HCT116 (cell line): ENCODE measurements at regions not wholly inside any gene's neighbourhood (a gene's known extent, or its start where the extent isn't known, plus 50 kb on each side); places are given as distances from the start of the nearest gene placed in this dataset.

Source experiments
- ATF3 ChIP-seq: IDR thresholded peaks from 2 replicates; pipeline ENCODE4 v1.6.1; 2012
- CEBPB ChIP-seq: IDR thresholded peaks from 2 replicates; pipeline ENCODE4 v1.6.1; 2012; ENCODE audit warnings: low read depth
- CTCF ChIP-seq, 3 experiments: fragments of 200-600 bp in 1 of 3; sonication (generic) in 1 of 3; IDR thresholded peaks in 2 of 3; conservative IDR thresholded peaks in 1 of 3; 2 replicates each; pipeline ENCODE4 v1.5.1; 2012 to 2017; ENCODE audit warnings: low read depth in 2 of 3, low read length in 2 of 3, antibody characterized with exemption in 1 of 3, borderline replicate concordance in 1 of 3, control low read depth in 1 of 3, mild to moderate bottlenecking in 1 of 3, mixed read lengths in 1 of 3, mixed run types in 1 of 3, moderate library complexity in 1 of 3; ENCODE audit not compliant: insufficient read depth in 1 of 3
- EZH2phosphoT487 ChIP-seq: fragments of 200-600 bp; IDR thresholded peaks from 2 replicates; pipeline ENCODE4 v1.6.1; 2018; ENCODE audit warnings: antibody characterized with exemption, borderline replicate concordance
- MAX ChIP-seq: IDR thresholded peaks from 2 replicates; pipeline ENCODE4 v1.6.1; 2012
- POLR2A ChIP-seq: IDR thresholded peaks from 2 replicates; pipeline ENCODE4 v1.7.0; 2011; ENCODE audit warnings: borderline replicate concordance; ENCODE audit not compliant: insufficient read depth, insufficient read length; ENCODE audit errors: extremely low read depth
- POLR2AphosphoS5 ChIP-seq: IDR thresholded peaks from 2 replicates; pipeline ENCODE4 v1.6.1; 2011; ENCODE audit warnings: mild to moderate bottlenecking, low read depth, low read length, moderate library complexity
- RAD21 ChIP-seq: IDR thresholded peaks from 2 replicates; pipeline ENCODE4 v1.6.1; 2012; ENCODE audit warnings: low read depth, mild to moderate bottlenecking
- ZFX ChIP-seq: fragments of 450-650 bp; IDR thresholded peaks from 2 replicates; pipeline ENCODE4 v1.6.1; 2017
- ZNF274 ChIP-seq: fragments of 200-500 bp; sonication (Bioruptor generic); IDR thresholded peaks from 2 replicates; pipeline ENCODE4 v1.6.1; 2014; ENCODE audit warnings: mild to moderate bottlenecking, low read depth, low read length, inconsistent platforms

GRCh38 chr10:130961506-130962239 is 349.8 kb downstream of the TCERG1L start:
- TF ChIP-seq POLR2A (no peak), RAD21 (no peak), ATF3 (no peak), MAX (no peak), CTCF (IDR thresholded peaks at IDR 0.05 in 2 of 3, conservative IDR thresholded peaks at IDR 0.05 in 1 of 3; ENCODE audit: borderline replicate concordance in 1 of 3, insufficient read depth in 1 of 3, low read depth in 2 of 3, low read length in 2 of 3) (no peak), POLR2AphosphoS5 (no peak), EZH2phosphoT487 (no peak), CEBPB (no peak), ZNF274 (no peak), ZFX (no peak)
